DMS153 (cell line): ENCODE measurements at regions not wholly inside any gene's neighbourhood (a gene's known extent, or its start where the extent isn't known, plus 50 kb on each side); places are given as distances from the start of the nearest gene placed in this dataset.
"Not testable (repeated sequence)": the region's sequence is repeated elsewhere in the genome, so short reads cannot be mapped to it uniquely, and the experiment has no call there.

Experiments
- DNase-seq: peaks from one replicate; lab custom pipeline; 2025; lab: John Stamatoyannopoulos, UW

- peak; percentile 71 for DNase-seq
These were observed 125.9 kb downstream of the CCER1 start for GRCh38 chr12:90829044-90829443.

GRCh38 chr12:90828621-90829020 is 126.4 kb downstream of the CCER1 start:
- peak; percentile 61 for DNase-seq

- DNase-seq = no peak
These were observed 127.4 kb downstream of the CCER1 start for GRCh38 chr12:90827567-90827966.

- no peak for DNase-seq
These were observed 128.9 kb downstream of the CCER1 start for GRCh38 chr12:90826036-90826435.

- no peak for DNase-seq
These were observed 131.1 kb downstream of the CCER1 start for GRCh38 chr12:90823859-90824258.

- no peak for DNase-seq
These were observed 135.3 kb downstream of the CCER1 start for GRCh38 chr12:90819709-90820108.

GRCh38 chr12:90816353-90817089 is 138.5 kb downstream of the CCER1 start:
- DNase-seq = peak; percentile 54

GRCh38 chr12:90809940-90810339 is 145.0 kb downstream of the CCER1 start:
- DNase-seq = no peak

- DNase-seq = no peak
These were observed 146.4 kb downstream of the CCER1 start for GRCh38 chr12:90808568-90808967.

- DNase-seq = no peak
These were observed 152.2 kb downstream of the CCER1 start for GRCh38 chr12:90802727-90803126.

GRCh38 chr12:90801776-90802175 is 153.2 kb downstream of the CCER1 start:
- DNase-seq = no peak

- DNase-seq = no peak
These were observed 160.8 kb downstream of the CCER1 start for GRCh38 chr12:90794212-90794611.

- DNase-seq = not testable (repeated sequence)
These were observed 162.3 kb downstream of the CCER1 start for GRCh38 chr12:90792718-90793117.

- DNase-seq = no peak
These were observed 163.5 kb downstream of the CCER1 start for GRCh38 chr12:90791445-90791844.

- DNase-seq = no peak
These were observed 164.2 kb downstream of the CCER1 start for GRCh38 chr12:90790747-90791146.

- no peak for DNase-seq
These were observed 181.5 kb downstream of the CCER1 start for GRCh38 chr12:90773491-90773890.

GRCh38 chr12:90770861-90771260 is 184.1 kb downstream of the CCER1 start:
- no peak for DNase-seq

GRCh38 chr12:90757957-90758356 is 197.0 kb downstream of the CCER1 start:
- no peak for DNase-seq

GRCh38 chr12:90745211-90745610 is 209.8 kb downstream of the CCER1 start:
- DNase-seq = no peak

- DNase-seq = no peak
These were observed 213.4 kb downstream of the CCER1 start for GRCh38 chr12:90741611-90742010.

- DNase-seq = no peak
These were observed 225.2 kb downstream of the CCER1 start for GRCh38 chr12:90729736-90730135.

GRCh38 chr12:90712671-90713070 is 242.3 kb downstream of the CCER1 start:
- no peak for DNase-seq

GRCh38 chr12:90710711-90711110 is 244.3 kb downstream of the CCER1 start:
- DNase-seq = no peak

GRCh38 chr12:90706036-90706435 is 248.9 kb downstream of the CCER1 start:
- DNase-seq = no peak
